Astrocyte (in vitro differentiated cells and primary cell): ENCODE measurements at regions not wholly inside any gene's neighbourhood (a gene's known extent, or its start where the extent isn't known, plus 50 kb on each side); places are given as distances from the start of the nearest gene placed in this dataset.

Source experiments
- CTCF ChIP-seq: IDR thresholded peaks from 2 replicates; pipeline ENCODE4 v1.5.1; 2011; ENCODE audit warnings: low read depth, mild to moderate bottlenecking, inconsistent platforms, low read length, moderate library complexity; ENCODE audit not compliant: insufficient read depth
- EZH2 ChIP-seq: IDR thresholded peaks from 2 replicates; pipeline ENCODE4 v1.6.1; 2012; ENCODE audit warnings: mild to moderate bottlenecking, low read length, inconsistent platforms; ENCODE audit not compliant: insufficient read depth

- no peak for TF ChIP-seq CTCF
- no peak for TF ChIP-seq EZH2
Measured at GRCh38 chr10:78856421-78856820, 212.3 kb upstream of the ZMIZ1 start.
